Astrocyte (in vitro differentiated cells and primary cell): ENCODE measurements at regions not wholly inside any gene's neighbourhood (a gene's known extent, or its start where the extent isn't known, plus 50 kb on each side); places are given as distances from the start of the nearest gene placed in this dataset.

Source experiments
- CTCF ChIP-seq: IDR thresholded peaks from 2 replicates; pipeline ENCODE4 v1.5.1; 2011; ENCODE audit warnings: low read depth, mild to moderate bottlenecking, inconsistent platforms, low read length, moderate library complexity; ENCODE audit not compliant: insufficient read depth
- EZH2 ChIP-seq: IDR thresholded peaks from 2 replicates; pipeline ENCODE4 v1.6.1; 2012; ENCODE audit warnings: mild to moderate bottlenecking, low read length, inconsistent platforms; ENCODE audit not compliant: insufficient read depth

GRCh38 chr2:129293326-129293725 is 686.1 kb upstream of the RAB6C start:
- TF ChIP-seq CTCF = no peak
- no peak for TF ChIP-seq EZH2
